Erythroblast (primary cell): ENCODE measurements at regions not wholly inside any gene's neighbourhood (a gene's known extent, or its start where the extent isn't known, plus 50 kb on each side); places are given as distances from the start of the nearest gene placed in this dataset.

ENCODE experiments used
- DNase-seq, 2 experiments: peaks; one replicate each; lab custom pipeline; 2025; lab: John Stamatoyannopoulos, UW
- GATA1 ChIP-seq: IDR thresholded peaks from 2 replicates; pipeline ENCODE4 v1.6.1; 2011; ENCODE audit warnings: low read depth, mild to moderate bottlenecking, control low read depth, low read length, moderate library complexity
- POLR2A ChIP-seq: IDR thresholded peaks from 2 replicates; pipeline ENCODE4 v1.6.1; 2011; ENCODE audit warnings: mild to moderate bottlenecking, low read length

- TF ChIP-seq GATA1 (no peak), POLR2A (no peak)
- DNase-seq = no peak
Observed at GRCh38 chr17:63095459-63095858, 129.4 kb downstream of the TANC2 start.

- TF ChIP-seq POLR2A = no peak
- no peak for TF ChIP-seq GATA1
- DNase-seq = no peak
Observed at GRCh38 chr17:63095879-63096278, 129.8 kb downstream of the TANC2 start.

GRCh38 chr17:63096426-63096825 lies 130.4 kb downstream of the TANC2 start:
- no peak for TF ChIP-seq POLR2A
- no peak for TF ChIP-seq GATA1
- DNase-seq = no peak

- TF ChIP-seq POLR2A (no peak), GATA1 (no peak)
- DNase-seq = no peak
Observed at GRCh38 chr17:63099425-63099824, 133.4 kb downstream of the TANC2 start.

GRCh38 chr17:63102034-63102433 lies 136.0 kb downstream of the TANC2 start:
- DNase-seq = no peak
- TF ChIP-seq POLR2A = no peak
- no peak for TF ChIP-seq GATA1

- TF ChIP-seq POLR2A (no peak), GATA1 (no peak)
- DNase-seq = no peak
Observed at GRCh38 chr17:63106050-63106449, 140.0 kb downstream of the TANC2 start.

GRCh38 chr17:63109661-63110060 lies 143.6 kb downstream of the TANC2 start:
- TF ChIP-seq GATA1 = no peak
- TF ChIP-seq POLR2A = no peak
- no peak for DNase-seq

GRCh38 chr17:63113167-63113566 lies 147.1 kb downstream of the TANC2 start:
- DNase-seq = peak in 1 of 2 experiments; percentile 9
- TF ChIP-seq GATA1 = no peak
- no peak for TF ChIP-seq POLR2A

GRCh38 chr17:63116228-63116627 lies 150.2 kb downstream of the TANC2 start:
- TF ChIP-seq GATA1 (no peak), POLR2A (no peak)

GRCh38 chr17:63116967-63117830 lies 151.2 kb downstream of the TANC2 start:
- no peak for TF ChIP-seq GATA1
- TF ChIP-seq POLR2A = no peak
- DNase-seq = no peak

More at GRCh38 chr17:63116228-63116627, 150.2 kb downstream of the TANC2 start:
- DNase-seq = no peak

GRCh38 chr17:63120406-63120805 lies 154.4 kb downstream of the TANC2 start:
- no peak for DNase-seq
- TF ChIP-seq POLR2A = no peak

GRCh38 chr17:63124536-63124935 lies 158.5 kb downstream of the TANC2 start:
- no peak for DNase-seq
- TF ChIP-seq GATA1 (no peak), POLR2A (no peak)

- no peak for TF ChIP-seq POLR2A
- TF ChIP-seq GATA1 = no peak
- DNase-seq = no peak
Observed at GRCh38 chr17:63124958-63125357, 158.9 kb downstream of the TANC2 start.

GRCh38 chr17:63125987-63126386 lies 160.0 kb downstream of the TANC2 start:
- TF ChIP-seq GATA1 (no peak), POLR2A (no peak)
- DNase-seq = no peak

GRCh38 chr17:63126607-63127006 lies 160.6 kb downstream of the TANC2 start:
- no peak for TF ChIP-seq POLR2A
- no peak for TF ChIP-seq GATA1
- DNase-seq = no peak
